GM23338 (cell line): ENCODE measurements at regions not wholly inside any gene's neighbourhood (a gene's known extent, or its start where the extent isn't known, plus 50 kb on each side); places are given as distances from the start of the nearest gene placed in this dataset.
"Not testable (repeated sequence)": the region's sequence is repeated elsewhere in the genome, so short reads cannot be mapped to it uniquely, and the experiment has no call there.

Experiments used
- CREB1 ChIP-seq: fragments of 250-450 bp; sonication (Bioruptor Pico); IDR thresholded peaks from 2 replicates; pipeline ENCODE4 v1.5.0; 2020; ENCODE audit warnings: low read depth, mild to moderate bottlenecking, moderate library complexity
- CTCF ChIP-seq, 2 experiments: fragments of 200-600 bp in 1 of 2; sonication (generic) in 1 of 2; conservative IDR thresholded peaks; 2 replicates each; pipeline versions ENCODE4 v1.5.1 to v1.6.1; 2016 to 2017; ENCODE audit warnings: antibody characterized with exemption in 2 of 2, low read depth in 2 of 2, mild to moderate bottlenecking in 2 of 2, moderate library complexity in 1 of 2
- EZH2 ChIP-seq: fragments of 200-600 bp; sonication (generic); IDR thresholded peaks from one replicate; pipeline ENCODE4 v1.8.0; 2017; ENCODE audit warnings: antibody characterized with exemption, mild to moderate bottlenecking, low read depth; ENCODE audit not compliant: unreplicated experiment
- EZH2phosphoT487 ChIP-seq: fragments of 200-600 bp; sonication (generic); IDR thresholded peaks from one replicate; pipeline ENCODE4 v1.8.1; 2018; ENCODE audit warnings: antibody characterized with exemption; ENCODE audit not compliant: unreplicated experiment
- JUNB ChIP-seq: IDR thresholded peaks from one replicate; pipeline ENCODE4 v1.6.1; 2016; ENCODE audit warnings: antibody characterized with exemption; ENCODE audit not compliant: unreplicated experiment
- POLR2AphosphoS5 ChIP-seq: IDR thresholded peaks from 2 replicates; pipeline ENCODE4 v1.6.1; 2016; ENCODE audit warnings: antibody characterized with exemption, low read depth
- REST ChIP-seq: IDR thresholded peaks from one replicate; pipeline ENCODE4 v1.6.1; 2018; ENCODE audit warnings: antibody characterized with exemption; ENCODE audit not compliant: unreplicated experiment
- ZNF114 ChIP-seq: fragments of 250-450 bp; sonication (Bioruptor Pico); IDR thresholded peaks from 2 replicates; pipeline ENCODE4 v1.5.0; 2020; ENCODE audit warnings: mild to moderate bottlenecking, moderate library complexity
- ZNF331 ChIP-seq: fragments of 250-450 bp; sonication (Bioruptor Pico); IDR thresholded peaks from 2 replicates; pipeline ENCODE4 v1.5.0; 2020; ENCODE audit warnings: low read depth, mild to moderate bottlenecking, moderate library complexity

GRCh38 chr6:3916749-3917148, 67.6 kb downstream of the FAM50B start:
- TF ChIP-seq EZH2phosphoT487; EZH2; REST; POLR2AphosphoS5; CTCF (conservative IDR thresholded peaks at IDR 0.05; ENCODE audit: low read depth in 2 of 2); CREB1 (CRISPR knock-in tag); JUNB; ZNF114 (CRISPR knock-in tag); ZNF331: not testable (repeated sequence)
